Endodermal cell (in vitro differentiated cells): ENCODE measurements at regions not wholly inside any gene's neighbourhood (a gene's known extent, or its start where the extent isn't known, plus 50 kb on each side); places are given as distances from the start of the nearest gene placed in this dataset.

Experiments
- DNase-seq: peaks from one replicate; pipeline ENCODE4 v3.0.0-alpha.2; 2017
- H3K27ac ChIP-seq: 2 replicates; pipeline ENCODE4 v1.5.1; 2013; ENCODE audit warnings: mild to moderate bottlenecking, low read depth, low read length, moderate library complexity
- H3K27me3 ChIP-seq: 2 replicates; pipeline ENCODE4 v1.6.1; 2013; ENCODE audit warnings: mild to moderate bottlenecking, low read length, moderate library complexity; ENCODE audit not compliant: insufficient read depth, control insufficient read depth, poor library complexity, severe bottlenecking
- H3K36me3 ChIP-seq: 2 replicates; pipeline ENCODE4 v1.7.0; 2013; ENCODE audit warnings: mild to moderate bottlenecking, low read length, moderate library complexity; ENCODE audit not compliant: control insufficient read depth, insufficient read depth
- H3K4me1 ChIP-seq: one replicate; pipeline ENCODE4 v1.7.0; 2013; ENCODE audit warnings: low read length; ENCODE audit not compliant: control insufficient read depth, insufficient read depth
- H3K4me3 ChIP-seq: 2 replicates; pipeline ENCODE4 v1.5.1; 2013; ENCODE audit warnings: mild to moderate bottlenecking, low read length, moderate library complexity
- H3K9ac ChIP-seq: 2 replicates; pipeline ENCODE4 v1.6.1; 2013; ENCODE audit warnings: mild to moderate bottlenecking, low read length, moderate library complexity; ENCODE audit not compliant: poor library complexity, severe bottlenecking; ENCODE audit errors: extremely low read depth
- H3K9me3 ChIP-seq: 2 replicates; pipeline ENCODE4 v1.6.1; 2013; ENCODE audit warnings: mild to moderate bottlenecking, low read length, moderate library complexity; ENCODE audit not compliant: control insufficient read depth
- H3K27ac Mint-ChIP-seq: 2 replicates; pipeline ENCODE4 v1.8.0; 2020; ENCODE audit warnings: mixed read lengths
- H3K27me3 Mint-ChIP-seq: 2 replicates; pipeline ENCODE4 v1.8.0; 2021; ENCODE audit warnings: mild to moderate bottlenecking, mixed read lengths; ENCODE audit not compliant: insufficient read depth
- H3K36me3 Mint-ChIP-seq: 2 replicates; pipeline ENCODE4 v1.8.0; 2020; ENCODE audit warnings: low read depth, mixed read lengths
- H3K4me1 Mint-ChIP-seq: 2 replicates; pipeline ENCODE4 v1.8.0; 2020; ENCODE audit warnings: mixed read lengths
- H3K4me3 Mint-ChIP-seq: 2 replicates; pipeline ENCODE4 v1.8.0; 2020; ENCODE audit warnings: mild to moderate bottlenecking, moderate library complexity, mixed read lengths
- H3K9me3 Mint-ChIP-seq: 2 replicates; pipeline ENCODE4 v1.8.0; 2020; ENCODE audit warnings: mild to moderate bottlenecking, mixed read lengths
- CTCF ChIP-seq: fragments of 200-600 bp; sonication (generic); conservative IDR thresholded peaks from 2 replicates; pipeline ENCODE4 v1.5.0; 2021; ENCODE audit warnings: antibody characterized with exemption, mild to moderate bottlenecking
- WGBS, 2 experiments: methylation state at CpG; one replicate each; pipeline versions ENCODE4 v1.1.5 to v1.1.7; 2013; ENCODE audit warnings: missing lambda C conversion rate in 2 of 2, mixed read lengths in 1 of 2; ENCODE audit not compliant: insufficient coverage in 1 of 2, insufficient read length in 1 of 2; 5-methylcytosine and 5-hydroxymethylcytosine counted together

DNA sequence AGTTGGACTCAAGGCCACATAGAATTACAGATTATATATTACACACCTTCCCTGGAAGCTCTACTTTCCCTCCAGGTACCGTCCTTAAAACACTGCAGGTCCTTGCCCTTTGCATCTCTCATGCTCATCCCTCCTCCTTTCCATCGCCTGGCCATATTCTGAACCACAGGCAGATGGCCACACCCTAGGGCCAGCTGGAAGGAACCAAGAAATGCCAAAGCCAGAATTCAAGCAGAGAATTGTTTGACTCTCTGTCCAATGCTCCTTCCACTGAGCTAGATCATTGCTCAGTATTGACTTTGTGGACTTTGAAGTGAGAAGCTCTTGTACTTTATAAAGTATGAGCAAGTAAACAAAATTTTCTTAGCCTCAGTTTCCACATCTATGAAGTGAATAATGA lies 170.3 kb upstream of the SLC24A5 start:
- TF ChIP-seq CTCF = no peak
- H3K4me3 Mint-ChIP-seq = no peak overlapping the region
- H3K4me3 ChIP-seq = no peak overlapping the region
- H3K36me3 Mint-ChIP-seq = no peaks in the 10 kb centered on the region
- no peak overlapping the region for H3K9ac ChIP-seq
- no peak for DNase-seq
- no peaks in the 10 kb centered on the region for H3K27me3 ChIP-seq
- H3K9me3 ChIP-seq = no peaks in the 10 kb centered on the region
- no peaks in the 10 kb centered on the region for H3K36me3 ChIP-seq
- no peaks in the 10 kb centered on the region for H3K9me3 Mint-ChIP-seq
- H3K27me3 Mint-ChIP-seq = no peaks in the 10 kb centered on the region
- no peak overlapping the region for H3K27ac Mint-ChIP-seq
- 95 to 100% methylated on average over 2 of the region's 2 CpGs for WGBS, 2 experiments
- peaks cover 51% of the 10 kb centered on the region for H3K4me1 Mint-ChIP-seq
- H3K27ac ChIP-seq = no peak overlapping the region
- peaks cover 41% of the 10 kb centered on the region for H3K4me1 ChIP-seq

GRCh38 chr15:47951781-47952180 lies 169.0 kb upstream of the SLC24A5 start:
- Mint-ChIP-seq H3K4me3 (no peak overlapping the region), H3K4me1 (peaks cover 56% of the 10 kb centered on the region), H3K9me3 (no peaks in the 10 kb centered on the region), H3K27me3 (no peaks in the 10 kb centered on the region), H3K36me3 (no peaks in the 10 kb centered on the region), H3K27ac (no peak overlapping the region)
- H3K27me3 ChIP-seq = no peaks in the 10 kb centered on the region
- H3K27ac ChIP-seq = no peak overlapping the region
- no peaks in the 10 kb centered on the region for H3K36me3 ChIP-seq
- no peak overlapping the region for H3K4me3 ChIP-seq
- no peak overlapping the region for H3K9ac ChIP-seq
- H3K4me1 ChIP-seq = peaks cover 45% of the 10 kb centered on the region
- no peaks in the 10 kb centered on the region for H3K9me3 ChIP-seq
- no peak for DNase-seq
- 95 to 96% methylated on average over 2 of the region's 2 CpGs for WGBS, 2 experiments
- TF ChIP-seq CTCF = no peak

GRCh38 chr15:47954196-47954595 lies 166.6 kb upstream of the SLC24A5 start:
- 92 to 94% methylated on average over 2 of the region's 3 CpGs for WGBS, 2 experiments
- no peaks in the 10 kb centered on the region for H3K9me3 Mint-ChIP-seq
- H3K4me3 ChIP-seq = no peak overlapping the region

More at GRCh38 chr15:47954196-47954595, 166.6 kb upstream of the SLC24A5 start:
- Histone ChIP-seq H3K4me1 (peaks cover 49% of the 10 kb centered on the region), H3K27ac (no peak overlapping the region), H3K9ac (no peak overlapping the region), H3K9me3 (no peaks in the 10 kb centered on the region), H3K27me3 (no peaks in the 10 kb centered on the region), H3K36me3 (no peaks in the 10 kb centered on the region)
- DNase-seq = no peak
- no peak overlapping the region for H3K4me3 Mint-ChIP-seq
- no peak for TF ChIP-seq CTCF
- H3K36me3 Mint-ChIP-seq = no peaks in the 10 kb centered on the region
- H3K27ac Mint-ChIP-seq = no peak overlapping the region
- H3K4me1 Mint-ChIP-seq = peaks cover 59% of the 10 kb centered on the region
- no peaks in the 10 kb centered on the region for H3K27me3 Mint-ChIP-seq
